ENCODE measurements at regions not wholly inside any gene's neighbourhood (a gene's known extent, or its start where the extent isn't known, plus 50 kb on each side); places are given as distances from the start of the nearest gene placed in this dataset.
A peak's percentile ranks its signal among the peaks of the same experiment; 100 is the strongest.

GRCh38 chr1:164188497-164188896 lies 370.5 kb upstream of the PBX1 start:
- DNase-seq, result no peak

DNA sequence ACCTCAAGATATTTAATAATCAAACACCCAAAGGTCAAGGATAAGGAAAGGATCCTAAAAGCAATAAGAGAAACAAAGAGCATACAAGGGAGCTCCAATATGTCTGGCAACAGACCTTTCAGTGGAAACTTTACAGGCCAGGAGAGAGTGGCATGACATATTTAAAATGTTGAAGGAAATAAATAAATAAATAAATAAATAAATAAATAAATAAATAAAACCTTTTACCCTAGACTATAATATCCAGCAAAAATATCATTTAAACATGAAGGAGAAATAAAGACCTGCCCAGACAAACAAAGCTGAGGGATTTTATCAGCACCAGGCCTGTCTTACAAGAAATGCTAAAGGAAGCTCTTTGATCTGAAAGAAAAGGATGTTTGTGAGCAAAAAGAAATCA lies 367.8 kb upstream of the PBX1 start:
- no peak for DNase-seq

DNA sequence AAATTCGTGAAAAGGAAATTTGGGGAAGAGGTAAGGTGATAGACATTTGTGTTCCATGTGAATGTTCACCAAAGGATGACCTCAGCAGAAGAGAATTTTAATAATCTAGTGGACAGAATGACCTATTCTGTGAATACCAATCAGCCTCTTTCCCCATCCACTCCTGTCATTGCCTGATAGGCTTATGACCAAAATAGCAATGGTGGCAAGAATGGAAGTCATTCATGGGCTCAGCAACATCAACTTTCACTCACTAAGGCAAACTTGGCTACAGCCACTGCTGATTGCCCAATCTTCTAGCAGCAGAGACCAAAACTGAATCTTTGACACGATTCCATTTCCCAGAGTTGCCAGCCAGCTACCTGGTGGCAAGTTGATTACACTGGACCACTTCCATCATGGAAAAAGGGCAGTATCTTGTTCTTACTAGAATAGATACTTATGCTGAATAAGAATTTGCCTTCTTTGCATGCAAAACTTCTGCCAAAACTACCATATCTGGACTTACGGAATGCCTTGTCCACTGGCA lies 348.7 kb upstream of the PBX1 start:
- no peak for DNase-seq

- DNase-seq, result no peak
Measured at GRCh38 chr1:164223378-164223777, 335.6 kb upstream of the PBX1 start.

GRCh38 chr1:164225011-164225410 lies 334.0 kb upstream of the PBX1 start:
- no peak for DNase-seq

DNA sequence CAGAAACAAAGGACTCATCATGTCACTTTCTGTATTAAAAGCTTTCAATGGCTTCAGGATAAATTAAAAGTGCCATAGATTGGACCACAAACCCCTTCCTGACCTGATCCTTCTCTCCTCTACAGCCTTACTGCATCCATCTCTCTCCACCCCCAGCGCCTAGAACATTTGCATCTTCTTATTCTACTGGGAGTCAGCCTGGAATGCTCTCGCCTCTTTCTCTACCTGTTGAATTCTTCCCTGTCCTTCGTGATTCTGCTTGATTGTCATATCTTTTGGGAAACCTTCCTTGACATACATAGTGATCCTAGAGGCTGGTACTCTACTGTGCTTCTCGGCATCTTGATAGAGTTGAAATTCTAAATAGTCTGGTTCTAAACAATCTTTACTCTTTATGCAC lies 332.0 kb upstream of the PBX1 start:
- DNase-seq, result no peak

GRCh38 chr1:164228928-164229327 lies 330.1 kb upstream of the PBX1 start:
- no peak for DNase-seq

- no peak for DNase-seq
Measured at GRCh38 chr1:164233149-164233548, 325.8 kb upstream of the PBX1 start.

DNA sequence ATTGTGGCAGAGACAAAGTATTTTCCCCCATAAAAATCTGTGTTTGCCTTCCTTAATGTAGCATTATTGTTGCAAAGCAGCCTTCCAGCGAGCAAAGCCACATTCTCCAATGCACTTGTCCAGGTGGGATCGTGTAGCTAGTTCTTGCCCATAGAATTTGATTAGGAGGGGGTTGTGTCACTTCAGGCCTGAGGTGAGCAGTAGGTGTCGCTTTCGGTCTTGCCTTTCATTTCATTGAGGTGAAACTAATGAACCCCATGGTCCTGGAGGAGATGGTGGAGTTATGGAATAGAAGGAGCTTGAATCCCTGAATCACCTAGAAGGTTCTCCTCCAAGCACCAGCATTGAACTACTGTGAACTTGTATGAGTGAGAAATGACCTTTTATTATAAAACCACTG lies 318.9 kb upstream of the PBX1 start:
- DNase-seq, result peak; percentile 8

GRCh38 chr1:164250365-164250764 lies 308.6 kb upstream of the PBX1 start:
- DNase-seq, result no peak

GRCh38 chr1:164256456-164256855 lies 302.5 kb upstream of the PBX1 start:
- DNase-seq, result no peak

DNA sequence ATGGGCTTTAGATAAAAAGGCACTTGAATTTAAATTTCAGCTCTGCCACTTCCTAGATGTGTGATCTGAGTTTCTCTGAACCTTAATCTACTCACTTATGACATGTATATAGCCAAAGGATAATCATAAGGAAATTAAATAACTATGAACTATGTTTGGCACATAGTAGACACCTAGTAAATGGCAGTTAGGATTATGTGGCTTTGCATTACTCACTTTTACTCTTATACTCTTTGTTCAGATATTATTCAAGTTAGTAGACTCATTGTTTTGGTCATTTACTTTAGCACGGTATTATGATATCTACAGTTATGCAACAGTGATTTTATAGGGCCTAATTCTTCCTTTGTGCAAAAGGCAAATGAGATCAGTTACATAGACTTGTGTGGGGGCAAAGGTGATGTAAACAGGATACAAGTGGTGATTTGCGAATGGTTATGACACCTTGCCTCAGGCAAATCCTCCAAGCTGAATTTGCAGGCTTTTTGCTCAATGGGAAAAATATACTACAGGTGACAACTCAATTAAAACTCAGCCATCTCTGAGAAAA lies 297.2 kb upstream of the PBX1 start:
- DNase-seq, result no peak

GRCh38 chr1:164263540-164263939 lies 295.4 kb upstream of the PBX1 start:
- DNase-seq, result no peak

GRCh38 chr1:164265232-164265631 lies 293.8 kb upstream of the PBX1 start:
- no peak for DNase-seq

- no peak for DNase-seq
Measured at GRCh38 chr1:164272156-164272555, 286.8 kb upstream of the PBX1 start.

GRCh38 chr1:164296172-164296571 lies 262.8 kb upstream of the PBX1 start:
- DNase-seq, result no peak

DNA sequence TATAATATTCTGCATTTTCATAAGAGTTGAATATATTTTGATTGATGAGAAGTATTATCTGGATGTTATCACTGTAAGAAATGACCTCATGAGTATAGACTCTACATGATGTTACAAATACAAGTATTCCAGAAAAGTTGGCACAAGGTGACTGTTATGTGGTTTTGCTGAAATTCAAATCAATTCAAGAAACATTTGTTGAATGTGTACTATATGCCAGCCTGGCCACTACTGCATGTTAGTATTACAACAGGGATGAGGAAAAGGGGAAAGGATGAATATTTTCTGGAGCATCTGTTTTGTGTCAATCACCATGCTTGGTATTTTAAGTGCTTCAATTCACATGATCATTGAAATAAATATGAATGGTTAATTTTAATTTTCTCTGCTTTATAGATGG lies 250.9 kb upstream of the PBX1 start:
- DNase-seq, result no peak

DNA sequence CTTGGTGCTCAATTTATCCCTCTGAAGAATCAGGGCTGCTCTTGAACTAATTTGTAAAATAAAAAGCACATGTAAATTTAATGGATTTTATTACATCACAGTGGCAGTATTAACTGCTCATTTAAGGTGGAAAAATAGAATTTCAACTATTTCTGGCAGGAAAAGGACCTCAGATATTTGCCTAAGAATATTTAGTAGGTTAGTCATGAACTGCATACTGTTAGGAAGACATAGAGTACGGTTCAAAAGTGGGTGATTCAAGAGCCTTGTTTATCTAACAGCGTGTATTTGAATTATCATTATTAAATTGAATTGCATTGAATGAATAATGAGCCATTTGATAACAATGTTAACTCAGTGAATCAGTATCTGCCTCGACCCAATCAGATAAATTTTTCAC lies 248.8 kb upstream of the PBX1 start:
- no peak for DNase-seq

GRCh38 chr1:164311377-164311776 lies 247.6 kb upstream of the PBX1 start:
- DNase-seq, result no peak

- DNase-seq, result no peak
Measured at GRCh38 chr1:164320790-164321731, 237.9 kb upstream of the PBX1 start.

DNA sequence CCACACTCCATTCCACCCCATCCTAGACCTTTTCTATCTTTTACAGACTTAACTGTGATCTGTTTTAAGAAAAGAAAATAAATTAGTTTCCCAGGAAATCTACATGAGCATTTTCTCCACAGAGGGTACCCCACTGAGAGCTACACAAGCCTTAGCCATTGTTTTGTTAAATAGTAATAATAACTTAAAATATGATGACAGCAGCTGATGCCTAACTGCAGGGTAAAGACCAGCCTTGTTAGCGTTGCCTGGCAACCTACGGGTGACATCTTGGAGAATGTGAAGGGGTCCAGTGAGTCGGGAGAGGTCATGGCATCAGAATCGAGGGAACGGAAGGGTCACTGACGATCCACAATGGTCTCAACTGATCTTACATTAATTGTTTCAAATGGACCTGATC lies 233.2 kb upstream of the PBX1 start:
- no peak for DNase-seq

- DNase-seq, result no peak
Measured at GRCh38 chr1:164333387-164333786, 225.6 kb upstream of the PBX1 start.

DNA sequence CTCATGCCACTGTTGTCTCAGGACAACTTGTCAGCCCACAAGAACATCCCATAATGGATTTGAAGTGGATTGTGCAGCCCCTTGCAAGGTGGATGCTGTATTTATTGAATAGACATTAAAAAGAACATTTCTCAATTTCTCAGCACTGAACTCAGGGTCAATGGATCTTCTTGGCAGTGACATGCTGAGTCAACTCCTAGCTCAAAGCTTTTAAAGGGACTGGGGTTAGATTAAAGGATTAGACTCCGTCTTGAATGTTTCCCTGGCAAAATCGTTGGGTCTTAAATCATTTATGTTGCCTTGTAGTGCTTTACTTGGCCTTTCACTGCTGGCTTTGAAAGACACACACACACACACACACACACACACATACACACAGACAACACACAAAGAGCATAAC lies 221.6 kb upstream of the PBX1 start:
- DNase-seq, result no peak

GRCh38 chr1:164337885-164338284 lies 221.1 kb upstream of the PBX1 start:
- no peak for DNase-seq

DNA sequence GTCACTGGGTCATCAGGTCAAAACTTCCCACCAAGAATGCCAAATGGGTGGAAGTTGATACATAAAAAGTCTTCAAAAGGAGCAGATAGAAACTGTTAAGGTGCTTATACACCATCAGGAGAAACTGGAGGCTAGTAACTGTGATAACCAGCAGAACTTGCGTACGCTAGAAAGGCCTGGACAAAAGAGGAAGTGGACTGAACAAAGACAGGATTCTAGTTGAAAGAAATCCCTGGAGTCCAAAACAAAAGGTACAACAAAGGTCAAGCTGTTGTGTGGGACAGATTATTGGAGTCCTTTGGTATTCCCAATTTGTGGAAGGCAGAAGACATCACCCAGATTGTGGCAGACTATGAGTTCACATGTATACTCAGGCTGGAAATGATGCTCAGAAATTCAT lies 215.8 kb upstream of the PBX1 start:
- DNase-seq, result no peak
